ENCODE measurements at regions not wholly inside any gene's neighbourhood (a gene's known extent, or its start where the extent isn't known, plus 50 kb on each side); places are given as distances from the start of the nearest gene placed in this dataset.

GRCh38 chr15:77715051-77715450 is 82.3 kb upstream of the LINGO1 start:
- intact Hi-C loops (cut with DNase I) = no loop called here
- DNase-seq (ENCODE audit: missing footprints) = peak; percentile 14

GRCh38 chr15:77714555-77714954 is 81.8 kb upstream of the LINGO1 start:
- intact Hi-C loops (cut with DNase I) = no loop called here
- ATAC-seq = no peak
- DNase-seq (ENCODE audit: missing footprints) = no peak

More at GRCh38 chr15:77715051-77715450, 82.3 kb upstream of the LINGO1 start:
- ATAC-seq = no peak

GRCh38 chr15:77714023-77714422 is 81.3 kb upstream of the LINGO1 start:
- DNase-seq (ENCODE audit: missing footprints) (peak; percentile 45), ATAC-seq (no peak)
- intact Hi-C loops (cut with DNase I) = no loop called here

GRCh38 chr15:77713281-77713680 is 80.6 kb upstream of the LINGO1 start:
- intact Hi-C loops (cut with DNase I) = no loop called here
- peak; percentile 42 for DNase-seq (ENCODE audit: missing footprints)
- no peak for ATAC-seq

GRCh38 chr15:77712438-77712837 is 79.7 kb upstream of the LINGO1 start:
- ATAC-seq = no peak
- intact Hi-C loops (cut with DNase I) = no loop called here
- DNase-seq (ENCODE audit: missing footprints) = peak; percentile 28

GRCh38 chr15:77710637-77711036 is 77.9 kb upstream of the LINGO1 start:
- DNase-seq (ENCODE audit: missing footprints) (peak; percentile 6), ATAC-seq (no peak)
- intact Hi-C loops (cut with DNase I) = no loop called here

- intact Hi-C loops (cut with DNase I) = no loop called here
- ATAC-seq (no peak), DNase-seq (ENCODE audit: missing footprints) (peak; percentile 7)
Measured at GRCh38 chr15:77710206-77710605, 77.5 kb upstream of the LINGO1 start.

DNA sequence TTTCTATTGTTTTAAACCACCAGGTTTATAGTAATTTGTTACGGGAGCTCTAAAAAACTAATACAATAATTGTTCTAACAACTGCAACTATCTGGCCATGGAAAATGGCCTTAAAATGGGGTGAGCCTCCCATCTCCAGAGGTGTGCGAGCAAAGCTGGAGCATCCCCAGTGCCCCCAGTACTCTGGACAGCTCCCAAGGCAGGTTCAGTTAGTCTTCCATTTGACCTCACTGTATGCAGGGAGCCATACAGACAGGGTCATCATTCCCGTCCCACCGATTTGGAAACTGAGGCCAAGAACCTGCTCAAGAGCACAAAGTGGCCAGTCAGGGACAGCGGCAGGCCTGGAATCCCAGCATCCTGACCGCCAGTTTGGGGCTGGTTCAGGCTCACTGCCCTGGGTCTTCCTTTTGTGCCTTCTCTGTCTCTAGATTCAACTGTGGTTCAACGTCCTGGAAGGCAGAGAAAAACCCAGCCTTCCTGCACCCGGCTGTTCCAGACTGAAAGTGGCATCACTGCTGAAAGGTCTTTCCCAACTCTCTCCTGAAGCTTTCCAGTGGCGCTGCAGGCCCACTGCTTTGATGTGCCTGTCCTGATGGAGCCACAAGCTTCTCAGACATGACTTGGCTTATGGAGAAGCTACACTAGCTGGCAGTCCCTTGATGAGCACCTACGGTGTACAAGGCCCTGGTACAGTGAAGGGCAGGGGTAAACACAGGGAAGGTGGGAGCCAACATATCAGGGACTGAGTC is 76.6 kb upstream of the LINGO1 start:
- peak; percentile 14 for DNase-seq (ENCODE audit: missing footprints)
- intact Hi-C loops (cut with DNase I) = no loop called here
- no peak for ATAC-seq

DNA sequence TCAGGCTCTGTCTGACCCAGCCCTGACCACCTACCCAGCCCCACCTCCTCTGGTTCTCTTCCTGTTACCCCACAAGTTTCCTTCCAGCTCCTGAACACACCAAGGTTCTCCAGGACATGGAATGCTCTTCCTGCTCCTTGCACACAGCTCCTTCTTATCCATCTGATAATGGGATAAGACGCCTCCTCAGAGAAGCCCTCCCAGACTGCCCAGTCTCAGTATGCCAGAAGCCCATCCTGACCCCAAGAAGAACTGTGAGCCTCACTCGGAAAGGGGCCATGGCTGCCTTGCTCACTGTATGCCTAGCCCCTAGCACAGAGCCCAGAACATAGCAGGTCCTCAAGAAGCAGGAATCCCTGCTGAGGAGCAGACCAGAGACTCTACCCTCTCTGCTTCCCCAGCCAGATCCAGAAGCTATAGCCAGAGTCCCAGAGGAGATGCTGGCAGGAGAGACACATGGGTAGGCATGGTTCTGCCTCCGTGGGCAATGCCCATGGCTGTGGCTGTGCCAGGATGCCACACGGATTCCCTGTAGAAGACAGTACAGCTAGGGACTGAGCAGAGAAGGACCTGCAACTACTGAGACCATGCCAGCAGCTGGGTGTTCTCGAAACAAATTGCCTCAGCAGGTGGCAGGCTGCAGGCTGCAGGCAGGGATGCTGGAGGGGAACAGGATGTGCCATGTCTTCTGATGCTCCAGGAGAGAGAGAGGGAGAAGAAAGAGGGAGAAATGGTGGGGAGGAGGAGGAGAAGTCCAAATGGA is 74.0 kb upstream of the LINGO1 start:
- ATAC-seq (no peak), DNase-seq (ENCODE audit: missing footprints) (peak; percentile 23)
- intact Hi-C loops (cut with DNase I) = no loop called here

DNA sequence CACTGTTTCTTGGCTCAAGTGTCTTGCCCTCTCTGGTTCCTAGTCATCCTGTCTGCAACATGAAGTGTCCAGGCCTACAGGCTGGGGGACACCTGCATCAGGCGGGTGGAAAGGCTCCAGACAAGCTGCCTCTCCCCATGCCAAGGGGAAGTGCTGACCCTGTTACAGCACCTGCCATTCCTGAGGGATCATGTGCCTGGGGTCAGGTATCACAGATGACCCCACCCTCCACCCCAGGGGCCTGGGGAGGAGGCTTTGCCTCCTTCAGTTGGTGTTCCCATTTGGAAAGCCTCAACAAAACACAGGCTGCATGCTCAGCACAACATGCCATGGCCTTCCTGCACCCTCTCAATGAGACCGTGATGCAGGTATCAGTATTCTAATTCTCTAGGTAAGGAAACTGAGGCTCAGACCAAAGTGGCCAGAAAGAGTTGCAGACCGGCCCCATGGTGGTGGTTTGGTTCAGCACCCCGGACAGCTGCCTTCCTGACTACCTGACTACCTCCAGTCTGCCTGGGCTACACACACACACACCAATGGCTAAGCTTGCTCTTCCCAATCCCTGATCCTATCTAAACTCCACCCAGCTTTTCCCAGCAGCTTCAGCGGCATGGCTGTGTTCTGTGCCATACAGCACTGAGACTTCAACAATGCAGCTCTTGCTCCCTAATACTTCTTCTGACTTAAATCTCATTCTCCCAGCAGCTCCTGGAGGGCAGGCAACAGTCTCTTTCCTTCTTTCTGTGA is 69.7 kb upstream of the LINGO1 start:
- intact Hi-C loops (cut with DNase I) = no loop called here
- no peak for DNase-seq (ENCODE audit: missing footprints)
- ATAC-seq = no peak

DNA sequence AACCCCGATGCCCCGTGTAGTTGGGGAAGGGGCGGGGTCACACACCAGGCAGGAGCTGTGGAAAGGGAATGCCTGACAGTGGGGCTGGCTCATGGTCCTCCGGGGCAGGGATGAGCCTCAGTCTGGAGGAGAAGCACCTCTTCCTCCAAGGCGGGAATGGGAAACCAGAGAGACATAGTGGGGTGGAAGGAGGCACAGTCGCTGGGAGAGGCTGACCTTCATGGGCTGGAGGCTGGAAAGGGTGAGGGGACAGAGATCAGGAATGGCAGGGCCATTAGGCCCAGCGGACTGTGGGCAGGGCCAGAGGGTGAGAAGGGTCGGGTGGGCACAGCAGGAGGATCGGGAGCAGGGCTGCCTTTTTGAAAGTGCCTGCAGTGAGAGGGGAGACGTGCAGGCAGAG is 65.8 kb upstream of the LINGO1 start:
- ATAC-seq (no peak), DNase-seq (ENCODE audit: missing footprints) (no peak)
- intact Hi-C loops (cut with DNase I) = loop anchor here (10.0 kb wide), 1 partner anchor 54 kb away; no protein-coding TSS in a partner anchor

GRCh38 chr15:77697893-77698292 is 65.2 kb upstream of the LINGO1 start:
- no peak for ATAC-seq
- no peak for DNase-seq (ENCODE audit: missing footprints)
- intact Hi-C loops (cut with DNase I) = loop anchor here (10.0 kb wide), 1 partner anchor 53 kb away; no protein-coding TSS in a partner anchor

GRCh38 chr15:77696871-77697270 is 64.2 kb upstream of the LINGO1 start:
- DNase-seq (ENCODE audit: missing footprints) (no peak), ATAC-seq (no peak)
- intact Hi-C loops (cut with DNase I) = loop anchor here (10.0 kb wide), 1 partner anchor 52 kb away; no protein-coding TSS in a partner anchor

GRCh38 chr15:77695961-77696582 is 63.4 kb upstream of the LINGO1 start:
- no peak for DNase-seq (ENCODE audit: missing footprints)
- intact Hi-C loops (cut with DNase I) = loop anchor here (10.0 kb wide), 1 partner anchor 51 kb away; no protein-coding TSS in a partner anchor

GRCh38 chr15:77695548-77695947 is 62.8 kb upstream of the LINGO1 start:
- intact Hi-C loops (cut with DNase I) = loop anchor here (10.0 kb wide), 1 partner anchor 51 kb away; no protein-coding TSS in a partner anchor
- DNase-seq (ENCODE audit: missing footprints) (no peak), ATAC-seq (no peak)

More at GRCh38 chr15:77695961-77696582, 63.4 kb upstream of the LINGO1 start:
- ATAC-seq = no peak

- DNase-seq (ENCODE audit: missing footprints) = no peak
- ATAC-seq = no peak
- intact Hi-C loops (cut with DNase I) = loop anchor here (10.0 kb wide), 1 partner anchor 49 kb away; no protein-coding TSS in a partner anchor
Measured at GRCh38 chr15:77693576-77693975, 60.9 kb upstream of the LINGO1 start.

DNA sequence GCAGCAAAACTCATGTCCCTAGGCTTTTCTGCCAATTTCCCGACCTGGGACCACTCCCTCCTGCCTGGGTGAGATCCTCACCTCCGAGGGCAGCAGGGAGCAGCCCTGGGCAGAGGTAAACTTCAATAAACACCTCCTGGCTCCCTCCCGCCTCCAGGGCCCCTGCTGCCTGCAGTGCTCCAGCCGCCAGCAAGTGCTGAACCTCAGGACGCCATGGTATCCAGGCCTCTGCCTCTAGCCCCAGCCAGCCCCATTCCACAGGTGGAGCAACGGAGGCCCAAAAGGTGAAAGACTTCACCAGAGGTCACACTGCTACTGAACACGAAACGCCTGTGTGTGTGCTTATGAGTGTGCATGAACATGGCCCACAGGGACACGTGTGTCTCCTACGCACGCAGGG is 59.9 kb upstream of the LINGO1 start:
- DNase-seq (ENCODE audit: missing footprints) = no peak

DNA sequence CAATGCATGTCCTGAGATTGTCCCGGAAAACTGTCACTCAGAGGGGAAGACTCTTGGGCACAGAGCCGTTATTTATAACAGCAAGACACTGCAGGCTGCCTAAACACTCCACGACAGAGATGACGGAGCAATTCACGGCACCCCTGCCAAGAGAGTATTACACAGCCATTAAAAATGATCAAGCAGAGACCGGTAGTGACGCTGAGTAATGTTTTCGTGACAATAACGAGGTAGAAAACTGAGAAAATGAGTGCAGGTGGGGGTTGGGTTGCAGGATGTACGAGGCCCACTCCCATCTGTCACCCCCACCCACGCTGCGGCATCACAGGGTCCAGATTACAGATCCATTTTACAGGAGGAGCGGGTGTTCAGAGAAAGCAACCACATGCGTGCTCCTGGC is 58.9 kb upstream of the LINGO1 start:
- DNase-seq (ENCODE audit: missing footprints) (no peak), ATAC-seq (no peak)
- intact Hi-C loops (cut with DNase I) = loop anchor here (10.0 kb wide), 1 partner anchor 47 kb away; no protein-coding TSS in a partner anchor

More for the DNA sequence above, 59.9 kb upstream of the LINGO1 start:
- intact Hi-C loops (cut with DNase I) = loop anchor here (10.0 kb wide), 1 partner anchor 48 kb away; no protein-coding TSS in a partner anchor
- ATAC-seq = no peak

Measured in Right ventricle myocardium inferior (tissue), 1 donor.